ENCODE measurements at regions not wholly inside any gene's neighbourhood (a gene's known extent, or its start where the extent isn't known, plus 50 kb on each side); places are given as distances from the start of the nearest gene placed in this dataset.
"Not testable (repeated sequence)": the region's sequence is repeated elsewhere in the genome, so short reads cannot be mapped to it uniquely, and the experiment has no call there.

GRCh38 chr2:223182356-223182755 is 130.4 kb downstream of the KCNE4 start:
- no peak for FAIRE-seq

GRCh38 chr2:223185638-223186037 is 133.6 kb downstream of the KCNE4 start:
- FAIRE-seq, result no peak

- FAIRE-seq, result no peak
Measured at GRCh38 chr2:223187256-223187655, 135.3 kb downstream of the KCNE4 start.

- FAIRE-seq, result not testable (repeated sequence)
Measured at GRCh38 chr2:223190561-223191206, 138.7 kb downstream of the KCNE4 start.

- no peak for FAIRE-seq
Measured at GRCh38 chr2:223196331-223196730, 144.3 kb downstream of the KCNE4 start.

- FAIRE-seq, result no peak
Measured at GRCh38 chr2:223197046-223197445, 145.1 kb downstream of the KCNE4 start.

GRCh38 chr2:223199531-223200515 is 147.8 kb downstream of the KCNE4 start:
- no peak for FAIRE-seq

- no peak for FAIRE-seq
Measured at GRCh38 chr2:223203971-223204929, 152.3 kb downstream of the KCNE4 start.

GRCh38 chr2:223210489-223210888 is 158.5 kb downstream of the KCNE4 start:
- no peak for FAIRE-seq

- no peak for FAIRE-seq
Measured at GRCh38 chr2:223214394-223215253, 162.6 kb downstream of the KCNE4 start.

GRCh38 chr2:223215254-223215516 is 163.2 kb downstream of the KCNE4 start:
- no peak for FAIRE-seq

- no peak for FAIRE-seq
Measured at GRCh38 chr2:223217373-223217772, 165.4 kb downstream of the KCNE4 start.

GRCh38 chr2:223218587-223219178 is 166.7 kb downstream of the KCNE4 start:
- FAIRE-seq, result no peak

GRCh38 chr2:223219872-223220657 is 168.1 kb downstream of the KCNE4 start:
- FAIRE-seq, result no peak

GRCh38 chr2:223220658-223220925 is 168.6 kb downstream of the KCNE4 start:
- FAIRE-seq, result no peak

- no peak for FAIRE-seq
Measured at GRCh38 chr2:223221139-223221835, 169.3 kb downstream of the KCNE4 start.

GRCh38 chr2:223222397-223222796 is 170.4 kb downstream of the KCNE4 start:
- FAIRE-seq, result no peak

GRCh38 chr2:223223156-223223555 is 171.2 kb downstream of the KCNE4 start:
- no peak for FAIRE-seq

- no peak for FAIRE-seq
Measured at GRCh38 chr2:223225266-223225665, 173.3 kb downstream of the KCNE4 start.

- FAIRE-seq, result no peak
Measured at GRCh38 chr2:223226264-223226663, 174.3 kb downstream of the KCNE4 start.

GRCh38 chr2:223227338-223227737 is 175.3 kb downstream of the KCNE4 start:
- FAIRE-seq, result no peak
